Transverse colon (tissue), 4 donors: ENCODE measurements at regions not wholly inside any gene's neighbourhood (a gene's known extent, or its start where the extent isn't known, plus 50 kb on each side); places are given as distances from the start of the nearest gene placed in this dataset.

Experiments used
- DNase-seq: peaks from one replicate; pipeline ENCODE4 v3.0.0-alpha.2; 2019
- H3K27ac ChIP-seq, 4 donors: fragments of 200-600 bp; sonication (generic); 2 replicates each; pipeline ENCODE4 v1.5.1; 2016 to 2018; ENCODE audit warnings: inconsistent platforms in 4 of 4
- H3K27me3 ChIP-seq: fragments of 200-600 bp; sonication (generic); 2 replicates; pipeline ENCODE4 v1.5.1; 2017; ENCODE audit warnings: inconsistent platforms
- H3K36me3 ChIP-seq, 4 donors: fragments of 200-600 bp; sonication (generic); 2 replicates each; pipeline ENCODE4 v1.5.1; 2017 to 2019; ENCODE audit warnings: inconsistent platforms in 4 of 4
- H3K4me1 ChIP-seq, 4 donors: fragments of 200-600 bp; sonication (generic); 2 replicates each; pipeline ENCODE4 v1.5.1; 2017 to 2020; ENCODE audit warnings: inconsistent platforms in 4 of 4
- H3K4me3 ChIP-seq, 4 donors: fragments of 200-600 bp; sonication (generic); 1 replicate in 1 of 4; 2 replicates in 3 of 4; pipeline versions ENCODE4 v1.5.1 to v1.6.1; 2017 to 2019; ENCODE audit warnings: inconsistent platforms in 4 of 4
- H3K9me3 ChIP-seq, 2 donors: fragments of 200-600 bp; sonication (generic); 2 replicates each; pipeline ENCODE4 v1.5.1; 2017 to 2019; ENCODE audit warnings: inconsistent platforms in 2 of 2
- EP300 ChIP-seq: sonication (generic); formaldehyde crosslinking; IDR thresholded peaks from one replicate; pipeline ENCODE4 v1.6.1; 2017; ENCODE audit warnings: antibody characterized with exemption, low read depth
- POLR2A ChIP-seq: fragments of 450-650 bp; IDR thresholded peaks from one replicate; pipeline ENCODE4 v1.6.1; 2016; ENCODE audit warnings: antibody characterized with exemption, mild to moderate bottlenecking, moderate library complexity
- POLR2AphosphoS5 ChIP-seq, 3 donors: sonication (generic); formaldehyde crosslinking; IDR thresholded peaks; one replicate each; pipeline ENCODE4 v1.6.1; 2016; ENCODE audit warnings: antibody characterized with exemption in 3 of 3
- WGBS, 2 donors: methylation state at CpG; one replicate each; pipeline ENCODE4 v1.1.5; 2018; ENCODE audit warnings: low coverage in 1 of 2; 5-methylcytosine and 5-hydroxymethylcytosine counted together
- in situ Hi-C, 4 donors: fragments of 200-750 bp; cut with MboI; loops; one replicate each; pipeline versions ENCODE4 v1.15.0 to v1.15.1; 2017; ENCODE audit warnings: low sequenced_read_pairs in 3 of 4, low pct_ligation_motif_present in 1 of 4, low pct_unique_long_range_greater_than_20kb in 1 of 4
- intact Hi-C: fragments of 100-400 bp; cut with DNase I; formaldehyde crosslinking; loops from one replicate; pipeline ENCODE4 v1.15.1; 2023; ENCODE audit warnings: low total_unique reads
- TF ChIP-seq, protein P1 (sequence below), 5 experiments: fragments of 200-600 bp in 3 of 5; fragments of 450-650 bp in 2 of 5; sonication (generic) in 3 of 5; IDR thresholded peaks; 1 replicate in 2 of 5; 2 replicates in 3 of 5; pipeline ENCODE4 v1.5.1; 2016 to 2017; ENCODE audit warnings: antibody characterized with exemption in 5 of 5, inconsistent platforms in 3 of 5, mild to moderate bottlenecking in 2 of 5, moderate library complexity in 1 of 5

DNA sequence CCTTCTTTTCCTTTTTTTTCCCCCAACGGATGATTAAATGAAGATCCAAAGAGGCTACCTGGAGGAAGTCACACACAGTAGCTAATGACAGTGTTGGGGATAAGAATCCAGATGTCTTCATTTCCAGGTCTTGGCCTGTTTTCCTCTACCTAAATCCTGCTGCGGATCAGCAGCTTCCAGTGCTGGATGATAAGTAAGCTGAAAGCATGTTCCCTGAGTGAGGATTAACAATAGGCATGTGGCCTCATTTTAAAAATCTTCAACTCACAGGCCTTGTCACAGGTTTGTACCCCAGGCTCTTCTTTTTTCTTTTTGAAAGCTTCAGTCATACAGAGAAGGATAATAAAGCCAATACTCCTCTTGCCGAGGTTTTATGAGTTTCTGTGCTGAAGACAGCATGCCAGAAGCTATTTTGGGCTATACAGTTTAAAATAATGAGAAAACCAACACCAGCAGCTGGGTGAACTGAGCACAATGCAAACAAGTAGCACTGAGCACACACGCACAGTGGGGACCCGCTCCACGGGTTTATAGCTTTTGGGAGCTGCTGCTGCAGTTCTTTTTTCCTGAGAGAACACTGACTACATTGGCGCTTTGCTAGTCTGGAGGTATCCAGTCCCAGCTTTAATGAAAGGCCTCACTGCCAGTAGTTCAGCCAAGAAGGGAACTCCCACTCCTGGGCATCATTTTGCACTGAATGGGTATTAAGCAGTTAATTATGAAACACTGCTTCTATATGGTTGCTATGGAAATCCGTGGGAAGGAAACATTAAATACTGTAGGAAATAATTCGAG, 184.2 kb upstream of the CTSO start:
- H3K9me3 ChIP-seq, result no peaks in the 10 kb centered on the region
- peak overlapping the region in 3 of 4 donors; percentile 30 to 67 (median 58) for H3K27ac ChIP-seq
- H3K36me3 ChIP-seq, result no peaks in the 10 kb centered on the region
- H3K27me3 ChIP-seq, result no peaks in the 10 kb centered on the region
- TF ChIP-seq POLR2AphosphoS5 (IDR thresholded peaks at IDR 0.05), result no peak
- TF ChIP-seq, protein P1, sequence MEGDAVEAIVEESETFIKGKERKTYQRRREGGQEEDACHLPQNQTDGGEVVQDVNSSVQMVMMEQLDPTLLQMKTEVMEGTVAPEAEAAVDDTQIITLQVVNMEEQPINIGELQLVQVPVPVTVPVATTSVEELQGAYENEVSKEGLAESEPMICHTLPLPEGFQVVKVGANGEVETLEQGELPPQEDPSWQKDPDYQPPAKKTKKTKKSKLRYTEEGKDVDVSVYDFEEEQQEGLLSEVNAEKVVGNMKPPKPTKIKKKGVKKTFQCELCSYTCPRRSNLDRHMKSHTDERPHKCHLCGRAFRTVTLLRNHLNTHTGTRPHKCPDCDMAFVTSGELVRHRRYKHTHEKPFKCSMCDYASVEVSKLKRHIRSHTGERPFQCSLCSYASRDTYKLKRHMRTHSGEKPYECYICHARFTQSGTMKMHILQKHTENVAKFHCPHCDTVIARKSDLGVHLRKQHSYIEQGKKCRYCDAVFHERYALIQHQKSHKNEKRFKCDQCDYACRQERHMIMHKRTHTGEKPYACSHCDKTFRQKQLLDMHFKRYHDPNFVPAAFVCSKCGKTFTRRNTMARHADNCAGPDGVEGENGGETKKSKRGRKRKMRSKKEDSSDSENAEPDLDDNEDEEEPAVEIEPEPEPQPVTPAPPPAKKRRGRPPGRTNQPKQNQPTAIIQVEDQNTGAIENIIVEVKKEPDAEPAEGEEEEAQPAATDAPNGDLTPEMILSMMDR (IDR thresholded peaks at IDR 0.05), result no peak
- TF ChIP-seq POLR2A, result no peak
- no peak for TF ChIP-seq EP300
- no peak overlapping the region for H3K4me3 ChIP-seq
- intact Hi-C loops (no loop called here), in situ Hi-C loops (no loop called here)
- H3K4me1 ChIP-seq, result peaks cover 0 to 6% (median 2%) of the 10 kb centered on the region in 4 donors
- 53 to 63% methylated on average over 3 to 9 of the region's 9 CpGs for WGBS, 2 donors
- no peak for DNase-seq

DNA sequence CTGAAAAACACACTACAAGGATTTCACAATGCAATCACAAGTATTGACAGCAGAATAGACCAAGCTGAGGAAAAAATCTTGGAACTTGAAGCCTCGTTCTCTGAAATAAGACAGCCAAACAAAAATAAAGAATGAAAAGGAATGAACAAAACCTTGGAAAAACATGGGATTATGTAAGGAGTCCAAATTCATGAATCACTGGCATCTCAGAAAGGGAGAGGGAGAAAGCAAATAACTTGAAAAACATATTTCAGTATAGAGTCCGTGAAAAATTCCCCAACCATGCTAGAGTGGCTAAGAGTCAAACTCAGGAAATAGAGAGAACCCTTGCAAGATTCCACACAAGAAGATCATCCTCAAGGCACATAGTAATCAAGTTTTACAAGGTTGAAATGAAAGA, 178.5 kb upstream of the CTSO start:
- in situ Hi-C loops, result no loop called here
- no peak for DNase-seq
- TF ChIP-seq, protein P1 (IDR thresholded peaks at IDR 0.05), result no peak
- TF ChIP-seq POLR2A (no peak), EP300 (no peak), POLR2AphosphoS5 (IDR thresholded peaks at IDR 0.05) (no peak)
- Histone ChIP-seq H3K4me1 (no peaks in the 10 kb centered on the region), H3K27ac (no peak overlapping the region), H3K36me3 (no peaks in the 10 kb centered on the region), H3K4me3 (no peak overlapping the region), H3K27me3 (no peaks in the 10 kb centered on the region), H3K9me3 (no peaks in the 10 kb centered on the region)
- 81 to 86% methylated on average over 2 of the region's 2 CpGs for WGBS, 2 donors
- intact Hi-C loops, result no loop called here

DNA sequence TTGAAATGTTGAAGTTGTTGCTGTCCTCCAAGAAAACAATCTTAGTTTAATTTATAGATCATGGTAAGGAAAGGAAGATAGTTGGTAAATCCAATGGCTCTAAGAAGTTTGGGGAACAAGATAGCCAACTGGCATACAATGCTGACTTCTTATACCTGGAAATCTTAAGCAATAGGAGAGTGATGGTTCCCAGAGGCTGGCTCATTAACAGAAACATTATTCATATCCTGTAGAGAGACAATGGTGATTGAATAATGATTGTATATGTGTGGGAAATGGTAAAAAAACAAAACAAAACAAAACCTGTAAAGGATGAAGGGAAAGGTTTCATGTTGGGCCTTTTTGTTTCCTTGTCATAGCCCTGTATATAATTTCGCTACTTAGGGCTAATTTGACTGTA, 174.9 kb upstream of the CTSO start:
- TF ChIP-seq, protein P1 (IDR thresholded peaks at IDR 0.05), result no peak
- TF ChIP-seq POLR2A, result no peak
- no peaks in the 10 kb centered on the region for H3K36me3 ChIP-seq
- intact Hi-C loops, result no loop called here
- H3K27me3 ChIP-seq, result no peaks in the 10 kb centered on the region
- no peak overlapping the region for H3K4me3 ChIP-seq
- DNase-seq, result no peak
- H3K9me3 ChIP-seq, result no peaks in the 10 kb centered on the region
- no peak overlapping the region for H3K27ac ChIP-seq
- WGBS, 2 donors, result 37 to 56% methylated on average over 1 of the region's 1 CpG
- in situ Hi-C loops, result no loop called here
- no peaks in the 10 kb centered on the region for H3K4me1 ChIP-seq

DNA sequence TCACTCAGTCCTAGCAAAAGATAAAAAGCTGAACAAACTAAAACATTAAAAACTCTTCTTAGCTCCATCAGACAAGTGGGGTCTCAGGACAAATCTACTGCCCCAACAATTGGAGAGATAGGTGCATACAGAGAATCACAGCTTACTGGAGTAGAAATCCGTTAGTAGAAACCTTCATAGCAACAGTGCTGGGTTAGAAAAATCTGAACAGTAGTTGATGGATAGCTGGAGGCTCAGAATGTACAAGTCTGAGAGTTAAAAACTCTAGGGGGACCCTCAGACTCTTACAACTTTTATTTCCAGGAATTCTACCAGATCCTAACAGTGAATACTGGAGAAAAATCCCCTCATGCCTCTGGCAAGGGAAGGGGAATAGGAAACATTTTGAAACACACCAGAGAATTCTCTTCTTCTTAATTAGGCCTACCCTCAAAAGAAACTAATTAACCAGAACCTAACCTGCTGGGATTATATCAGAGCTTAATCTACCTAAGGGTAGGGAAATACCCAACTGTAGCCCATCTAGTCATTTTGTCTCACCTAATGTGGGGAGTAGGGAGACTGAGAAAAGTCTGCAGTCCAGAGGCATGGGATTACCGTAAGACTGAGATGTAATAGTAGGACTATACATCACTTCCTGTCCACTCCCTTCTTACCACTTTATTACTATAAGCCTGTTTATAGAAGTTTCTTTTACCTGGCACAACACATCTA, 165.0 kb upstream of the CTSO start:
- H3K4me3 ChIP-seq, result no peak overlapping the region
- H3K27ac ChIP-seq, result no peak overlapping the region
- H3K4me1 ChIP-seq, result no peaks in the 10 kb centered on the region
- in situ Hi-C loops (no loop called here), intact Hi-C loops (no loop called here)
- H3K9me3 ChIP-seq, result no peaks in the 10 kb centered on the region
- H3K36me3 ChIP-seq, result no peaks in the 10 kb centered on the region
- TF ChIP-seq POLR2A, result no peak
- TF ChIP-seq EP300, result no peak
- TF ChIP-seq, protein P1 (IDR thresholded peaks at IDR 0.05), result no peak
- TF ChIP-seq POLR2AphosphoS5 (IDR thresholded peaks at IDR 0.05), result no peak
- DNase-seq, result no peak
- WGBS, 2 donors, result 65% methylated on average over 2 of the region's 2 CpGs; no CpG with 5 or more reads in 1 of the 2 donors
- H3K27me3 ChIP-seq, result no peaks in the 10 kb centered on the region
